Mesodermal cell (in vitro differentiated cells): ENCODE measurements at regions not wholly inside any gene's neighbourhood (a gene's known extent, or its start where the extent isn't known, plus 50 kb on each side); places are given as distances from the start of the nearest gene placed in this dataset.

ENCODE experiments used
- H3K27ac ChIP-seq: 2 replicates; pipeline ENCODE4 v1.7.0; 2013; ENCODE audit warnings: mild to moderate bottlenecking, low read depth, low read length, moderate library complexity; ENCODE audit not compliant: severe bottlenecking
- H3K36me3 ChIP-seq: 2 replicates; pipeline ENCODE4 v1.7.1; 2013; ENCODE audit warnings: mild to moderate bottlenecking, low read length, moderate library complexity; ENCODE audit not compliant: control insufficient read depth, insufficient read depth
- H3K4me1 ChIP-seq: one replicate; pipeline ENCODE4 v1.7.1; 2013; ENCODE audit warnings: mild to moderate bottlenecking, low read length; ENCODE audit not compliant: insufficient read depth, control insufficient read depth, poor library complexity, severe bottlenecking
- H3K4me3 ChIP-seq: 2 replicates; pipeline ENCODE4 v1.7.0; 2013; ENCODE audit warnings: low read length, control low read depth, mild to moderate bottlenecking; ENCODE audit not compliant: insufficient read depth, poor library complexity, severe bottlenecking; ENCODE audit errors: extremely low read depth
- H3K9me3 ChIP-seq: 2 replicates; pipeline ENCODE4 v1.7.1; 2013; ENCODE audit warnings: mild to moderate bottlenecking, low read length, moderate library complexity; ENCODE audit not compliant: control insufficient read depth
- WGBS, 2 experiments: methylation state at CpG; one replicate each; pipeline ENCODE4 v1.1.5; 2013; ENCODE audit warnings: missing lambda C conversion rate in 2 of 2; ENCODE audit not compliant: insufficient coverage in 2 of 2; 5-methylcytosine and 5-hydroxymethylcytosine counted together

GRCh38 chr6:10269814-10270472, 144.9 kb downstream of the TFAP2A start:
- WGBS, 2 experiments, result 67 to 69% methylated on average over 1 to 3 of the region's 6 CpGs
- H3K27ac ChIP-seq, result no peak overlapping the region

GRCh38 chr6:10268611-10269310, 146.1 kb downstream of the TFAP2A start:
- H3K4me1 ChIP-seq, result no peaks in the 10 kb centered on the region

More at GRCh38 chr6:10269814-10270472, 144.9 kb downstream of the TFAP2A start:
- Histone ChIP-seq H3K36me3 (no peaks in the 10 kb centered on the region), H3K4me3 (no peak overlapping the region), H3K4me1 (no peaks in the 10 kb centered on the region), H3K9me3 (no peaks in the 10 kb centered on the region)

GRCh38 chr6:10268111-10268510, 146.8 kb downstream of the TFAP2A start:
- no peaks in the 10 kb centered on the region for H3K9me3 ChIP-seq
- no CpG with 5 or more reads among the region's 4 CpGs for WGBS, 2 experiments
- H3K36me3 ChIP-seq, result no peaks in the 10 kb centered on the region
- H3K4me3 ChIP-seq, result no peak overlapping the region
- no peaks in the 10 kb centered on the region for H3K4me1 ChIP-seq
- no peak overlapping the region for H3K27ac ChIP-seq

More at GRCh38 chr6:10268611-10269310, 146.1 kb downstream of the TFAP2A start:
- Histone ChIP-seq H3K9me3 (no peaks in the 10 kb centered on the region), H3K4me3 (no peak overlapping the region), H3K27ac (no peak overlapping the region), H3K36me3 (no peaks in the 10 kb centered on the region)
- WGBS, 2 experiments, result 37% methylated on average over 10 of the region's 14 CpGs

GRCh38 chr6:10266462-10266861, 148.4 kb downstream of the TFAP2A start:
- no peaks in the 10 kb centered on the region for H3K36me3 ChIP-seq
- H3K9me3 ChIP-seq, result no peaks in the 10 kb centered on the region
- no peak overlapping the region for H3K4me3 ChIP-seq
- WGBS, 2 experiments, result 64% methylated on average over 4 of the region's 4 CpGs
- H3K4me1 ChIP-seq, result no peaks in the 10 kb centered on the region
- H3K27ac ChIP-seq, result no peak overlapping the region

- H3K36me3 ChIP-seq, result no peaks in the 10 kb centered on the region
- WGBS, 2 experiments, result no CpG with 5 or more reads among the region's 2 CpGs
- no peak overlapping the region for H3K27ac ChIP-seq
- H3K4me1 ChIP-seq, result no peaks in the 10 kb centered on the region
- no peaks in the 10 kb centered on the region for H3K9me3 ChIP-seq
- H3K4me3 ChIP-seq, result no peak overlapping the region
Observed at GRCh38 chr6:10266061-10266460, 148.8 kb downstream of the TFAP2A start.

- Histone ChIP-seq H3K4me1 (no peaks in the 10 kb centered on the region), H3K4me3 (no peak overlapping the region), H3K9me3 (no peaks in the 10 kb centered on the region), H3K27ac (no peak overlapping the region), H3K36me3 (no peaks in the 10 kb centered on the region)
- WGBS, 2 experiments, result 86% methylated on average over 1 of the region's 2 CpGs; no CpG with 5 or more reads in 1 of the 2 experiments
Observed at GRCh38 chr6:10262505-10262904, 152.4 kb downstream of the TFAP2A start.

- Histone ChIP-seq H3K36me3 (no peaks in the 10 kb centered on the region), H3K4me1 (no peaks in the 10 kb centered on the region), H3K9me3 (no peaks in the 10 kb centered on the region), H3K4me3 (no peak overlapping the region), H3K27ac (no peak overlapping the region)
- 79 to 83% methylated on average over 2 to 3 of the region's 3 CpGs for WGBS, 2 experiments
Observed at GRCh38 chr6:10259671-10260070, 155.2 kb downstream of the TFAP2A start.

GRCh38 chr6:10258341-10258740, 156.5 kb downstream of the TFAP2A start:
- Histone ChIP-seq H3K36me3 (no peaks in the 10 kb centered on the region), H3K27ac (no peak overlapping the region), H3K4me1 (no peaks in the 10 kb centered on the region), H3K9me3 (no peaks in the 10 kb centered on the region), H3K4me3 (no peak overlapping the region)
- no CpG with 5 or more reads among the region's 1 CpG for WGBS, 2 experiments

GRCh38 chr6:10256113-10256690, 158.7 kb downstream of the TFAP2A start:
- Histone ChIP-seq H3K4me1 (no peaks in the 10 kb centered on the region), H3K36me3 (no peaks in the 10 kb centered on the region), H3K4me3 (no peak overlapping the region), H3K27ac (no peak overlapping the region), H3K9me3 (no peaks in the 10 kb centered on the region)
- 90 to 100% methylated on average over 1 to 2 of the region's 3 CpGs for WGBS, 2 experiments

GRCh38 chr6:10250655-10251220, 164.1 kb downstream of the TFAP2A start:
- WGBS, 2 experiments, result 77 to 83% methylated on average over 2 to 4 of the region's 4 CpGs
- H3K4me1 ChIP-seq, result peaks cover 4% of the 10 kb centered on the region

More at GRCh38 chr6:10250655-10251220, 164.1 kb downstream of the TFAP2A start:
- Histone ChIP-seq H3K27ac (no peak overlapping the region), H3K4me3 (no peak overlapping the region), H3K36me3 (no peaks in the 10 kb centered on the region), H3K9me3 (no peaks in the 10 kb centered on the region)
